Sigmoid colon (tissue), 6 donors: ENCODE measurements at regions not wholly inside any gene's neighbourhood (a gene's known extent, or its start where the extent isn't known, plus 50 kb on each side); places are given as distances from the start of the nearest gene placed in this dataset.
A peak's percentile ranks its signal among the peaks of the same experiment; 100 is the strongest.

Experiments
- DNase-seq: peaks from one replicate; pipeline ENCODE4 v3.0.0-alpha.2; 2019
- H3K27ac ChIP-seq, 4 donors: fragments of 200-600 bp; sonication (generic); one replicate each; pipeline ENCODE4 v1.5.1; 2016 to 2019; ENCODE audit warnings: mild to moderate bottlenecking in 1 of 4
- H3K27me3 ChIP-seq, 3 donors: fragments of 200-600 bp; sonication (generic); one replicate each; pipeline ENCODE4 v1.5.1; 2019; ENCODE audit warnings: mild to moderate bottlenecking in 1 of 3
- H3K36me3 ChIP-seq, 4 donors: fragments of 200-600 bp; sonication (generic); one replicate each; pipeline ENCODE4 v1.5.1; 2016 to 2019
- H3K4me1 ChIP-seq, 4 donors: fragments of 200-600 bp; sonication (generic); one replicate each; pipeline ENCODE4 v1.5.1; 2017 to 2019
- H3K4me3 ChIP-seq, 4 donors: fragments of 200-600 bp; sonication (generic); one replicate each; pipeline ENCODE4 v1.5.1; 2017 to 2019; ENCODE audit warnings: mild to moderate bottlenecking in 2 of 4, moderate library complexity in 1 of 4
- H3K9me3 ChIP-seq, 4 donors: fragments of 200-600 bp in 3 of 4; sonication (generic) in 3 of 4; one replicate each; pipeline versions ENCODE4 v1.5.1 to v1.6.1; 2013 to 2019
- CTCF ChIP-seq, 4 experiments: fragments of 450-650 bp in 3 of 4; fragments of 200-600 bp in 1 of 4; IDR thresholded peaks; one replicate each; pipeline ENCODE4 v1.5.1; 2016 to 2019; ENCODE audit warnings: antibody characterized with exemption in 4 of 4, mild to moderate bottlenecking in 3 of 4, moderate library complexity in 2 of 4
- EP300 ChIP-seq, 4 donors: sonication (generic); formaldehyde crosslinking; IDR thresholded peaks; one replicate each; pipeline ENCODE4 v1.6.1; 2017; ENCODE audit warnings: antibody characterized with exemption in 4 of 4
- POLR2A ChIP-seq, 2 donors: fragments of 450-650 bp; IDR thresholded peaks; one replicate each; pipeline ENCODE4 v1.6.1; 2016; ENCODE audit warnings: antibody characterized with exemption in 2 of 2, mild to moderate bottlenecking in 2 of 2, moderate library complexity in 2 of 2
- POLR2AphosphoS5 ChIP-seq, 4 donors: sonication (generic); formaldehyde crosslinking; IDR thresholded peaks; one replicate each; pipeline ENCODE4 v1.6.1; 2017; ENCODE audit warnings: antibody characterized with exemption in 4 of 4
- WGBS, 2 donors: extraction: QIAGEN DNeasy Blood & Tissue Kit; methylation state at CpG; one replicate each; pipeline ENCODE4 v1.1.7; 2013; 5-methylcytosine and 5-hydroxymethylcytosine counted together
- intact Hi-C: fragments of 100-400 bp; cut with DNase I; formaldehyde crosslinking; loops from one replicate; pipeline ENCODE4 v1.15.1; 2023
- donor health status: healthy with polysubstance abuse.
- donor health status: healthy.

DNA sequence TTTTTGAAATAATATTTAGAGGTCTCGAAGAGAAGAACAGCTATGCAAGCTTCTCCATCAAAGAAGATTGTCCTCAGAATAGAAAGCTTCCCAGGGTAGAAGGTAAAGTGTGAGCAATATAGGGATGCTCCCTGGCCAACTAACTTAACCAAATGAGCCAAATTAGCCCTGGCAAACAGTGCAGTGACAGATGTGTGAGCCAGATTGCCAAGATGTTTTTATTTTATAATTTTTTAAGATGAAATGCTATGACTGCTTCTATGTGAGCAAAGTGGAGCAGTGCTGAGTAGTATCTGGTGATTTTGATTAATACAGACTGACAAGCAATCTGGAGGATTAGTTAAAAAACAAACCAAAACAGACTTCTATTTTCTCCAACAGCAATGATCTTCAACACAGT lies 202.1 kb downstream of the NOVA1 start:
- TF ChIP-seq CTCF (IDR thresholded peaks at IDR 0.05) = no peak
- TF ChIP-seq EP300 (IDR thresholded peaks at IDR 0.05) = no peak
- TF ChIP-seq POLR2AphosphoS5 (IDR thresholded peaks at IDR 0.05) = no peak
- no peak for TF ChIP-seq POLR2A (IDR thresholded peaks at IDR 0.05)
- 68 to 81% methylated on average over 1 of the region's 1 CpG for WGBS, 2 donors
- no peak for DNase-seq
- Histone ChIP-seq H3K4me1 (peaks cover 0 to 27% (median 19%) of the 10 kb centered on the region in 4 donors), H3K27ac (peak overlapping the region in 1 of 4 donors; percentile 26), H3K36me3 (no peaks in the 10 kb centered on the region), H3K27me3 (no peaks in the 10 kb centered on the region), H3K4me3 (no peak overlapping the region), H3K9me3 (no peaks in the 10 kb centered on the region)
- intact Hi-C loops = no loop called here

DNA sequence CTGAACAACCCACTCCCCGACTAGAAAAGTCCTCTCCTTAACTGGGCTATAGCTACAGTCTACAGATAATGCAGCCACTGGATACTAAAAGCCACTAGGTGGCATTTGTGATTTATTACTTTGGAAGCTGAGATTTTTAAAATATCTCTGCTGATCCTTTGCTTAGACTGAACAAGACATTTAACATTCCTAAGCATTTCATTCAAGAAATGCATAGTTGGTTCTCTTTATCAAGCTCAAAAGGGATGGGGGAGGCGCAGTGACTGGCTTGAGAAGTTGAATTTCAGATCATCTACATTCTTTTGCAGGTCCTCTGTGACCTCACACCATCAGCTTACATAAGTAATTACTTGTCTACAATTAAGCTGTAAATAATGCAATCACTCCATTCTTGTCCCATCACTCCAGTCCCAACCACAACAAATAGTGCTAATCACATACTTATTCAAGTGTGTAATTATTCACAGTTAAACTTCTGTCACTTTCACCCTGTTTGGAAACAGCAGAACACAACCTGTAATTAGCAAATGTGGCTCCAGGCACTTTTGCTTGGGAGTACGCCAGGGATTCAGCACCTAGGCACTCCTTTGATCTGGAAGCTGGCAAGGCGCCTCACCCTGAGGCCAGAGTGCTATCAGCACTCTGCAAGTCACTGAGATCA lies 203.6 kb downstream of the NOVA1 start:
- TF ChIP-seq EP300 (IDR thresholded peaks at IDR 0.05) (no peak), CTCF (IDR thresholded peaks at IDR 0.05) (peak in 1 of 4 experiments; percentile 23), POLR2A (IDR thresholded peaks at IDR 0.05) (no peak)
- H3K4me3 ChIP-seq = no peak overlapping the region
- no peak for DNase-seq
- no peaks in the 10 kb centered on the region for H3K9me3 ChIP-seq
- H3K27ac ChIP-seq = no peak overlapping the region
- 14 to 34% methylated on average over 4 of the region's 4 CpGs for WGBS, 2 donors
- intact Hi-C loops = no loop called here
- peaks cover 0 to 37% (median 30%) of the 10 kb centered on the region in 4 donors for H3K4me1 ChIP-seq
- no peaks in the 10 kb centered on the region for H3K36me3 ChIP-seq
- H3K27me3 ChIP-seq = no peaks in the 10 kb centered on the region

- H3K4me1 ChIP-seq = peaks cover 0 to 37% (median 30%) of the 10 kb centered on the region in 4 donors
- H3K36me3 ChIP-seq = no peaks in the 10 kb centered on the region
- DNase-seq = no peak
- H3K9me3 ChIP-seq = no peaks in the 10 kb centered on the region
- no peaks in the 10 kb centered on the region for H3K27me3 ChIP-seq
- no peak overlapping the region for H3K4me3 ChIP-seq
- WGBS, 2 donors = 70 to 90% methylated on average over 7 of the region's 7 CpGs
- intact Hi-C loops = no loop called here
- TF ChIP-seq EP300 (IDR thresholded peaks at IDR 0.05) (no peak), POLR2AphosphoS5 (IDR thresholded peaks at IDR 0.05) (no peak), POLR2A (IDR thresholded peaks at IDR 0.05) (no peak), CTCF (IDR thresholded peaks at IDR 0.05) (no peak)
- H3K27ac ChIP-seq = no peak overlapping the region
These were observed 205.3 kb downstream of the NOVA1 start for GRCh38 chr14:26392498-26392897.

GRCh38 chr14:26389646-26390508 lies 208.0 kb downstream of the NOVA1 start:
- no peaks in the 10 kb centered on the region for H3K9me3 ChIP-seq
- H3K4me1 ChIP-seq = peaks cover 0 to 26% (median 21%) of the 10 kb centered on the region in 4 donors
- H3K27me3 ChIP-seq = no peaks in the 10 kb centered on the region
- intact Hi-C loops = no loop called here
- TF ChIP-seq CTCF (IDR thresholded peaks at IDR 0.05) = no peak
- TF ChIP-seq EP300 (IDR thresholded peaks at IDR 0.05) = no peak
- 75 to 81% methylated on average over 2 of the region's 2 CpGs for WGBS, 2 donors
- peak overlapping the region in 1 of 4 donors; percentile 17 for H3K27ac ChIP-seq
- DNase-seq = no peak
- H3K4me3 ChIP-seq = no peak overlapping the region
- H3K36me3 ChIP-seq = no peaks in the 10 kb centered on the region
